ENCODE measurements at regions not wholly inside any gene's neighbourhood (a gene's known extent, or its start where the extent isn't known, plus 50 kb on each side); places are given as distances from the start of the nearest gene placed in this dataset.

DNA sequence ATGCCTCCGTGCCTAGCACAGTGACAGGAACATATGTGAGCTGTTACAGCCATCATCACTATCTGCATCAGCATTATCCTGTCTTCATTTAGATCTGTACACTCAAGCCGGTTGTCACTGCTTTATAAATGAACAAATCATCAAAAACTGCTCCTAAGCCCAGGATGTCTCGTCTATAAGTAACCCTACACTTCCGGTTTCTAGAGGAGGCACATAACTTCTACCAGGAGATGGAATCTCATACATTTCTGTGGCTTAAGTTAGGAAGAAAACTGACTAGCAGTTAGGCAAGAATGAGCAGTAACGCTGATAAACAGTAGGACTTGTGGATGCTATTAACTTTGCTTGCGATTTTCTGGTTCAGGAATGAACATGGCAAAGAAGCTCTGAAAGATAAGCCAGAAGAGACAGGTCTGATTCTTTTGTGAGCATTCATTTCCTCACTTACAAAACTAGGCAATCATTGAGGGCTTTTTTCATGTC lies 1199.2 kb downstream of the SORCS3 start:
- Histone ChIP-seq H3K9me3 (no peaks in the 10 kb centered on the region), H3K36me3 (no peaks in the 10 kb centered on the region), H3K27me3 (no peaks in the 10 kb centered on the region), H3K27ac (no peak overlapping the region), H3K4me3 (no peak overlapping the region), H3K4me1 (no peaks in the 10 kb centered on the region)
- no peak for DNase-seq
- TF ChIP-seq, protein P1, sequence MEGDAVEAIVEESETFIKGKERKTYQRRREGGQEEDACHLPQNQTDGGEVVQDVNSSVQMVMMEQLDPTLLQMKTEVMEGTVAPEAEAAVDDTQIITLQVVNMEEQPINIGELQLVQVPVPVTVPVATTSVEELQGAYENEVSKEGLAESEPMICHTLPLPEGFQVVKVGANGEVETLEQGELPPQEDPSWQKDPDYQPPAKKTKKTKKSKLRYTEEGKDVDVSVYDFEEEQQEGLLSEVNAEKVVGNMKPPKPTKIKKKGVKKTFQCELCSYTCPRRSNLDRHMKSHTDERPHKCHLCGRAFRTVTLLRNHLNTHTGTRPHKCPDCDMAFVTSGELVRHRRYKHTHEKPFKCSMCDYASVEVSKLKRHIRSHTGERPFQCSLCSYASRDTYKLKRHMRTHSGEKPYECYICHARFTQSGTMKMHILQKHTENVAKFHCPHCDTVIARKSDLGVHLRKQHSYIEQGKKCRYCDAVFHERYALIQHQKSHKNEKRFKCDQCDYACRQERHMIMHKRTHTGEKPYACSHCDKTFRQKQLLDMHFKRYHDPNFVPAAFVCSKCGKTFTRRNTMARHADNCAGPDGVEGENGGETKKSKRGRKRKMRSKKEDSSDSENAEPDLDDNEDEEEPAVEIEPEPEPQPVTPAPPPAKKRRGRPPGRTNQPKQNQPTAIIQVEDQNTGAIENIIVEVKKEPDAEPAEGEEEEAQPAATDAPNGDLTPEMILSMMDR (IDR thresholded peaks at IDR 0.05) = no peak
- no peak for TF ChIP-seq POLR2A (IDR thresholded peaks at IDR 0.05)
- intact Hi-C loops (cut with DNase I; ENCODE audit: low total_unique reads) = no loop called here

DNA sequence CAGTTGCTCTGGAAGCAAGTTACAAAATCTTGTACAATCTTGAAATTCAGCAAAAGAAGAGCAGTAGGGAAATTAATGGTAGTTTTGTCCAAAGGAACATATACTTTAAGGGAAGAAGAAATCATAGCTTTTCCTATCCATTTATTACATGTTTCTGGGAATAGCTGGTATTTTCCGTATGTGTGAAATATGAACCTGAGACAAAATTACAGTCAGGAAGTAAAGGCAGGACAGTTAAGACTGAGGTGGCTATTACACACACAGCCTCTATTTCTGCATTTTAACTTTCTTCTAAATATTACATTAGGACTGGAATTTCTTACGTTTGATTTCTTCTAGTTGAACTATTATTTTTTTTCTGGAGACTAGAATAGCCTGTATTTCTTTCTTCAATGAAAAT lies 1197.3 kb downstream of the SORCS3 start:
- no peak for DNase-seq
- TF ChIP-seq, protein P1 (IDR thresholded peaks at IDR 0.05) = no peak
- no peak for TF ChIP-seq POLR2A (IDR thresholded peaks at IDR 0.05)
- H3K9me3 ChIP-seq = no peaks in the 10 kb centered on the region

DNA sequence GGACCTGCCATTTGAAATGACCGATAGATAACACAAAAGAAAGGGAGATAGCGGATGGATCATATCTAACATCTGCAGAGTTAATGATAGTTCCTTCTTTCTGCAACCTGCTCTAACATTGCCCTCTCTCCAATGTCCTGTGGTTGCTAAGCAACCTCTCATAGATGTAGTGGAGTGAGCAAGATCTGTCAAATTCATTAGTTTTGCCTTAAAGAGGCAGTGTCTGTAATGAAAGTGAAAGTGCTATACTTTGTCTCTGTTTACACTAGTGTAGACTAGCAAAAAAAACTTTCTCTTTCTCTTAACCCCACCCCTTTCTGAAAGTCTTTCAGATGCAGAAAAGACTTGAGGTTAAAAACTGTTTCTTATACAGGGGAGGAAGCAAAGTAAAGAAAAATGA lies 1196.9 kb downstream of the SORCS3 start:
- no peaks in the 10 kb centered on the region for H3K27me3 ChIP-seq
- no peaks in the 10 kb centered on the region for H3K36me3 ChIP-seq
- DNase-seq = no peak
- TF ChIP-seq, protein P1 (IDR thresholded peaks at IDR 0.05) = no peak
- no peak for TF ChIP-seq POLR2A (IDR thresholded peaks at IDR 0.05)
- H3K27ac ChIP-seq = no peak overlapping the region
- no peaks in the 10 kb centered on the region for H3K9me3 ChIP-seq
- no peaks in the 10 kb centered on the region for H3K4me1 ChIP-seq
- peak overlapping the region; percentile 2 to 27 for H3K4me3 ChIP-seq
- intact Hi-C loops (cut with DNase I; ENCODE audit: low total_unique reads) = no loop called here

More for the DNA sequence above, 1197.3 kb downstream of the SORCS3 start:
- no peak overlapping the region for H3K27ac ChIP-seq
- no peaks in the 10 kb centered on the region for H3K4me1 ChIP-seq
- H3K4me3 ChIP-seq = peak overlapping the region in 1 of 2 donors; percentile 2
- intact Hi-C loops (cut with DNase I; ENCODE audit: low total_unique reads) = no loop called here
- no peaks in the 10 kb centered on the region for H3K36me3 ChIP-seq
- H3K27me3 ChIP-seq = no peaks in the 10 kb centered on the region

DNA sequence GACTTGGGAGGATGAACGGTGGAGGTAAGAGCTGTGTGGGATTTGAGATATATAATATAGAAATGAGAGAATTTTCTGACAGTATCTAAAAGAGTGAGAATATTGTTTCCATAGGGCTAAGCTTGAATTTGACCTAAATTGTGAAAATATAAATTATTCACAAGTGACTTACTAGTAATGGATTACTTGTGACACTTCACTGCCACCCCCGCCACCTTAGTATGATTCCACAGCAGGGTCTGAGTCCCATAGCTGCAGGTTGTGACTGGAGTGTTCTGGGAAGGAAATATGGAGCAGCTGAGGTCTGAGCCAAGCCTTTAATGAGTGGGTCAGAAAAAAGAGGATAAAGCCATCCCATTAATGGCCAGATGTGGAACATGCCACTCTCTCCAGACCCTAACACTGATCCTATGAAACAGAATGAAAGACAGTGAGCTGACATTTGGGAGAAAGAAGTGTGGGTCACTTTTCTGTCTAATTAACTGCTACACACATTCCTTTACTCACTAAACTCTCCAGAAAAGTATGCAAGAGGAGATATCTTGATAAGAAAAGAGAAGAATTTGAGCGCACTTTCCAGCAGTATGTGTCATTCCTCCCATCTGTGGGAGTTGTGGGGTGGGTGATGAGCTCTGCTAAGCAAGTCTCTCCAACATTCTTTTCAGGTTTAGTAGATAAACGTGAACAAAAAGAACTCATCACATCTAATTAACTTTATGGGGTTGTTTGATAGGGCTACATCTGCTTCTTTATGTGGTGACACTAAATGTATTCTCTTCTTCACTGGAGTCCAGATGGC lies 1193.4 kb downstream of the SORCS3 start:
- Histone ChIP-seq H3K27ac (no peak overlapping the region), H3K4me1 (no peaks in the 10 kb centered on the region), H3K36me3 (no peaks in the 10 kb centered on the region), H3K4me3 (no peak overlapping the region), H3K9me3 (no peaks in the 10 kb centered on the region), H3K27me3 (no peaks in the 10 kb centered on the region)
- TF ChIP-seq, protein P1 (IDR thresholded peaks at IDR 0.05) = no peak
- no peak for TF ChIP-seq POLR2A (IDR thresholded peaks at IDR 0.05)
- no peak for DNase-seq
- intact Hi-C loops (cut with DNase I; ENCODE audit: low total_unique reads) = no loop called here

DNA sequence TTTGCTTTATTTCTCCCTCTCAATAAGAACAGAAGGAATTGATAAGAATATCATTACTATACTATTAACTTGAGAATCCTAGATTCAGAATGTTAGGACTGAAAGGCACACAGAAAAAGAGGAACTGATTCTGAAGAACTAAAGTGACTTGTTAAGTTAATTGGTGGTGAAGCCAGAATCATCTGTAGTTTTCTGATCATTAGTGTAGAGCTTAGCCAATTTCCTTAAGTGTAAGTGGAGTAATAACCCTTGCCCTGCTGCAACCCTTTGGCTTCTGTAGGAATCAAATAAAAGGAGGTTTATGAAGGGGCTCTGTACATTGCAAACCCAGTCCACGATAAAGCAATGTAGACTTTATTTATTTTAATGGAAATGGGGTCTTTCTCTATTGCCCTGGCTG lies 1186.0 kb downstream of the SORCS3 start:
- H3K4me3 ChIP-seq = no peak overlapping the region
- no peak for TF ChIP-seq POLR2A (IDR thresholded peaks at IDR 0.05)
- TF ChIP-seq, protein P1 (IDR thresholded peaks at IDR 0.05) = no peak
- DNase-seq = no peak

More for the DNA sequence above, 1186.0 kb downstream of the SORCS3 start:
- no peaks in the 10 kb centered on the region for H3K9me3 ChIP-seq
- intact Hi-C loops (cut with DNase I; ENCODE audit: low total_unique reads) = no loop called here
- H3K36me3 ChIP-seq = no peaks in the 10 kb centered on the region
- H3K4me1 ChIP-seq = no peaks in the 10 kb centered on the region
- H3K27ac ChIP-seq = no peak overlapping the region
- no peaks in the 10 kb centered on the region for H3K27me3 ChIP-seq

Data from uterus (tissue), 3 donors.